NCI-H526 treated with DMSO at 0.1 percent for 48 hours (cell line): ENCODE measurements at regions not wholly inside any gene's neighbourhood (a gene's known extent, or its start where the extent isn't known, plus 50 kb on each side); places are given as distances from the start of the nearest gene placed in this dataset.

Experiments used
- DNase-seq: peaks from one replicate; lab custom pipeline; 2025; lab: John Stamatoyannopoulos, UW

DNA sequence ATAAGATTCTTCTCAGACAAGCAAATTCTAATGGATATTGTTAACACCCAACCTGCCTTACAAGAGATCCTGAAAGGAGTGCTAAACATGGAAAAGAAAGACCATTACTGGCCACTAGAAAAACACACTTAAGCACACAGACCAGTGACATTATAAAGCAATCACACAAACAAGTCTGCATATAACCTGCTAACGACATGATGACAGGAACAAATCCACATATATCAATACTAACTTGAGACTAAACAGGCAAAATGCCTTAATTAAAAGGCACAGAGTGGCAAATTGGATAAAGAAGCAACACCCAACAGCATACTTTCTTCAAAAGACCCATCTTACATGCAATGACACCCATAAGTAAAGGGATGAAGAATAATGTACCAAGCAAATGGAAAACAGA, 100.5 kb upstream of the PCDH18 start:
- no peak for DNase-seq

DNA sequence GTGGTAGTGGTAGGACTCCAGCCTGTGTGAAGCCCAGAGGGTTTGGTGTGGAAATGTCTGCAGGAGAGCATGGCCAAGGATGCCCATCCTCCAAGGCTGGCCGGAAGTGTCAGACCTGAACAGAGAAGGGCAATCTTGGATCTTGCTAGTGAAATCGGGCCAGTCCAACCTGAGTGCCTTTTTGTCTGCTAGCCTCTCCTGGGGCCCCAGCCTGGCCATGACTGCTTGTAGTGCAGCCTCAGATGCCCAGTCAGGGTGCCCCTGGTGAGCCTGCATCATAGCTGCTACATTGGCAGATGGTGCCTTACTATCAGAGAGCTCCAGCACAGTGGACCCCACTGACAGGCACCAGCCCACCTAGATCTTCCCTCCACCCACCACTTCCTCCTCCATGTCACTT, 99.3 kb upstream of the PCDH18 start:
- DNase-seq: no peak

DNA sequence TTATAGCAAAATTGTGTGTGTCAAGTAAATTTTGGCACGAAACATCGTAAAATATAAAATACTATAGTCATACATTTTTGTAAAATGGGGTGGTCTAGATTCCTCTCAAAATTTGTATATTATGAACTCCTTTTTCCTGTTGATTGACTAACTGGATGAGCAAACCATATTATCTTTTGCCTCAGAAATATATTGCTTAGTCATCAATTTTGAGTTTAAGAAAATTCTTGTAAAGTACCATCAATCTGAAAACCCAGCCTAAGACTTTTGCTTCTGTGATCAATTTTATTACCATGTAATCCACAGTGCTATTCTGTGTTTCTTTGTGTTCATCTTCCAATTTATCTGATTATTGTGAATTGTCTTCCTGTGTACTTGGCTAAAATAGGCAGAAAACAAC, 98.0 kb upstream of the PCDH18 start:
- no peak for DNase-seq

DNA sequence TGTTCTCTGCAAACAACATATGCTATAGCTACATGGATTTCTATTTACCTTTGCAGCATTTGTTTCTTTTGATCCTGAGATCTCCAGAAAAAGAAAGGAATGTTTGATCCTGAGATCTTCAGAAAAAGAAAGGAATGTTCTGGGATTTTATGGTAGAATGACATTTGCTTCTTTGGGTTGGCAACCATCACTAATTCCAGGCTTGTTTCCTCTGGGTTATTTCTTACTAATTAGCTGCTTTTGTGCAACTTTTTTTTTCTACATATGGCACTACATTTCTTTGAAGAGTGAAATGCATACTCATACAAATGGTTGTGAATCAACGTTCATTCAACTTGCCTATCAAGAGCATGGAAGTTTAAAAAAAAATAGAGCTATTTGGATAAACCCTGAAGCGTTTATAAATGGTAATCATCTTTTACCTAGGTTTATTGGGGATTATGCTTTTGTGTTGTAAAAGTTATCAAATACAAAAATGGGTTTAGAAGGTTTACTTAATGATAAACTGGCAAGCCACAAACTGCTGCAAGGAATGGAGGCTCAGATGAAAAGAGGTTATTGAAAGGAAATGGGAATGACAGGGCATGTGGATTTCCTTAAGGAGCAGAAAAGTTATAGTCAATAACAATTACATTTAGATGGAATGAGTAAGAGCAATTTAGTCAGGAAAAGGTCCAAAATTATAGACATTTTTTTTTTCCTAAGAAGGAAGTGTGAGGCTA, 95.6 kb upstream of the PCDH18 start:
- DNase-seq: no peak

DNA sequence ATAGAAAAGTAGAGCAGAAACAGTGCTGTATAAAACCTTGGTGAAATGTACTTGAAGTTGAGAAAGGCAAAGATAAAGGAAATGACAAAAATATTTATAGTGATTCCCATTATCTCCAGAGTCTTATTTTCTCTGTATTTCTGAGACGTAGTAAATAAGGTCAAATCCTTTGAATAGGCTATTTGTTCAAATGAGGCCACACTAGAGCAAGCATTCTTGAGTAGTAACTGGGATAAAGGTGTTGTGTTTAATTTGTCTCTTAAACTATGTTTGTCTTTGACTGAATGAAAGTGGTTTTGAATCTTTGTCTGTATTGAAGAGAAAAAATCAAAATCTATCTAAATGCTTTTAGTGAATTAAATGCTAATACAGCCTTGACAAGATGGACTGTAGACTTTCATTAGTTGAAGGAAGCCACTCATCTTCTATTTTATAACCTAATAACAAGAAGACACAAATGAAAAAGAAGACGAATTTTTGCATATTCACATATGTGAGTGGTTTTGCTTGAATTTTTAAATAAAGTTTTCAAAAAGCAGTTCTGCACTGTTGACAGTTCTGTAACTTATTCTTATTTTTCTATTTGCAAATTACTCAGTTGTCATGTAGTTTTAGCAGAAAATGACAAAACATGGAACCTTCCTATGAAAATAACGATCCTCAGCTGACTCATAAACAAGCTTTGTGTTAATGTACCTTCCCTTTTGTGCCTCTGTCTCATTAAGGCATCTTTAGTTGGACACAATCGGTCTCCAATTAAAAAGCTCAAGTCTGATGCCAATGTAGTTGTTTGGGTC, 94.8 kb upstream of the PCDH18 start:
- no peak for DNase-seq

DNA sequence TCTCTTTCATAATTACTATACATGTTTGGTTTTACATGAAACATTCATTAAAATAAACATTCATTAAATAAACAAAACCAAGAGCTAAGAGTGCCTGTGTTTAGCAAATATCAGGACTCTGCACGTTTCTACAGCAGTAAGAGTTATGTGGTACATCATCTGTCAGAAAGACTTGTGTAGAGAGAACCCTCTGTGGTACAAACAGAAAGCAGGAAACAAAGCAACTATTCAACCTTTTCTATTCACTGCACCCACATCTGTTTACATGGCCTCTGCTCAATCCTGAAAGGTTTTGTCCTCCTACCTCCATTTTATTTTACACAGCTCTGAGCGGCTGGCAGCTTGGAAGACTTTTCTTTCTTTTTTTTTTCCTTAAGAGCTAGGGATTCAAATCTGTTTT, 90.7 kb upstream of the PCDH18 start:
- DNase-seq: peak; percentile 4

DNA sequence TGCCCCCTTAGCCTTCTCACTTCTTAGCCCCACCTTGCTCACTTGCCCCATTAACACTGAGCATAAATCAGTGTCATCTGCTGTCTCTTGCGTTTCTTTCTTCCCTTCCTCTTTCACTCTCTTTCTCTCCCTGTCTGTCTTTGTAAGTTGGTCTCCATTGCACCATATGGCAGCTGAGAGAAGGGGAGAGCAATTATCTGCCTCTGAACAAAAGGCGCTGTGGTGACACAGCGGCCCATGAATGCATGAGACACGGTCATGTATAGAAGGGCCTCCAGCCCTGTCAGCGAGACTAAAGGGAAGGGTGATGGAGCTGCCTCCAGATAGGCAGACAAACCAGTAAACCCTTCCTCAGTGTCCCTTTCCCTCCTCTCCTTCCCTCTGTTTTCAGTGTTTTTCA, 88.8 kb upstream of the PCDH18 start:
- DNase-seq: no peak

DNA sequence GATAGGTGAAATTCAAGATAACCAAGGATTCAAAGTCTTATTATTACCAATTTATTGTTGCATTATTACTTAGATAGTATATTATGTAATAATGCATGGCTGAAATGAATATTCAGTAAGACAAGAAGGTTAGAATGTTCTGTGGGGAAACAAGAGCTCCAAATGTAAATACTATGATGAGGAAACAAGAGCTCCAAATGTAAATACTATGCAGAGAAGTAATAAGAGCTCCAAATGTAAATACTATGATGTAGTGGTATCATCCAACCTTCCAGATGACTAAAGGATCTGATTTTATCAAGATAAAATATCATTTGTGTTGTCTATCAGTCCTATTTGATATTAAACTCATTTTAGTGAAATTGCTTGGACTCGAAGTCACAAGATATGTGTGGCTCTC, 82.2 kb upstream of the PCDH18 start:
- DNase-seq: peak; percentile 90

DNA sequence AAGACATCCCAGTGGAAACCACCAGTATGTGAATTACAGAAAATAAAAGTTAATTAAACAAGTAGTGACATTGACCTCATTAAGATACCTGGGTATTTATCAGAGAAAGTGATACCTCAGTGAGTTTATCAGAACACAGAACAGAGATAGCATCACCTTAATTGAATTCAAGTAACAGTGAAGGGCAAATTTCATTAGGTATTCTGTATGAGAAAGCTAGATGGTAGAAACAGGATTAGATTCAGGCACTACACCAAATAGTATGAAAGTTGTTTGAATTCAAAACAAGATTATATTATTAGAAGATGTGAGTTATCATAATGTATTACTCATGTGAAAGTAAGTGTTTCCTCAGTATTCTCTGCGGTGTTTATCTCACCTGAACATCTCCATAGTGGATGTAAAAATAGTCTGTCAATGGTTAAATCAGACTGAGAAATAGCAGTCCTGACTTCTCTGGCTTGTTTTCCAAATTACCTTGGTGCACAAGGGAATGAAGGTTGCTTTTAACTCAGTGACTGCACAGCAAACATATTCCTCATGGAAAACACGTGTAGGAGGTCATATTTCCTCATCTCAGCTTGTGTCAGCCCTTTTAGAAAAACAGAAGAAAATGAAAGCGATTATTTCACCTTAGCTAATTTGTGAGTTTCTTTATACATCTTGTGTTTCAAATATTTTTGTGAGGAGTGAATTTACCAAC, 79.9 kb upstream of the PCDH18 start:
- DNase-seq: no peak

DNA sequence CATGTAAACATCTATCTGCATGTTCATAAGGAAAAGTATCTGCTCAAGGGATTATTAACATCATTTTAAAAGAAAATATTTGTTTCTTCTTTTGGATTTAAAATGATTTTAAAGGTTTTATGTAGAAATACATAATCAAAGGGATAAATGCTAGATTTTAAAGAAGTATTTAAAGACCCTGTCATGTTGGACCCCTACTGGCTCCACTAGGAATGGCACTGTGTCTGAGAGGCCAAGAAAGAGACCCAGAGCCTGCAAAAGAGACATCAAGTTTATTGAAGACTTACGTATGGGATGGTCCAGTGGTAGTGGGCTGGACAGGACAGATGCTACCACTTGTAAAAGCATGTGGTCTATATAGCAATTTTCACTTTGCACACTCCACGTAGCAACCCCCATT, 78.7 kb upstream of the PCDH18 start:
- DNase-seq: no peak

DNA sequence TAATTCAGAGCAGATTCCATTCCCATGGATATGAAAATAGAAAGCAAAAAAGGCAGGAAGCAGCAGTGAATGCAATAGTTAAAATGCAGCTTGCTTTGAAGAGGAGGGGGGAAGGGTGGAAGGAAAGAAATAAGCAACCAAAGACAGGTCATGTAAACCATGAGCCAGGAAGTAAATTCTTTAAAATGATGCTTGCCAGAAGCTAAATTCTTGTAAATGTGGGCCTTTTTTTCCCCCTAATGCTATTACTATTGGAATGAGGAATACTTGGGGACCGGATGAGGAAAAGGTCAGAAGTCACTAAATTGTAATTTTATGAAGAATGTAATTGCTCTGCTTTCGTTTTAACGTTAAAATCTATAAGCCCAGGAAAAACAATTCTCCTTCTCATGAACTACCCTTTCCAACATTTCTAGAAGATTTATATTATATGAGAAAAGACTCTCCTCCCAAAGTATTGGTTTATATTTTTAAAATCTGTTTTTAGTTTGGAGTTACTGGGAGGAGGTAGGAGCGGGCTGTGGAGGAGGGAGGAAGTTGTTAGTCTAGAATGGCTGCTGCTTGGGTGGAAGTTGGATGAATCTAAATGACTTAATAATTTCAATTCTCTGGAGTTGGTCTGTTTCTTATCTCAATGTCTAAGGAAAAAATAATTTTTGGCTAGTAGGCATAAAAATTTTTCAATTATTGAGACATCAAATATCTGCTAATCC, 77.6 kb upstream of the PCDH18 start:
- DNase-seq: no peak

DNA sequence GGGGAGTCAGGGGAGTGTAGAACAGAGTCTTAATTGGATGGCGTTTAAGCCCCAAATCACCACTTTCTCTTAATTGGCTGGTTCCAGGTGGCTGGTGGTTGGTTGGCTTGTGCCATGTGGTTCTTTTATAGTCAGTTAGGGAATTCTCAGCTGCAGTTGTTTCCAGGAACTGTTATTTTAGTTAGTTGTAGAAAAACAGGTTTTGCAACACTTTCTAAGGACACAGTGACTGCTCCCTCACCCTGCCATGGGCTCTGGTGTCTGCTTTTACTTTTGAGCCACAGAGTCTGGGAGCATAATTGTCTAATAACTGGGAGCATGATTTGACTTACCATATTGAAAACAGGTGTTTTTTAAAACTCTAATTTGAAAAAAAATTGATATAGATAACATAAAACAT, 75.8 kb upstream of the PCDH18 start:
- DNase-seq: no peak

DNA sequence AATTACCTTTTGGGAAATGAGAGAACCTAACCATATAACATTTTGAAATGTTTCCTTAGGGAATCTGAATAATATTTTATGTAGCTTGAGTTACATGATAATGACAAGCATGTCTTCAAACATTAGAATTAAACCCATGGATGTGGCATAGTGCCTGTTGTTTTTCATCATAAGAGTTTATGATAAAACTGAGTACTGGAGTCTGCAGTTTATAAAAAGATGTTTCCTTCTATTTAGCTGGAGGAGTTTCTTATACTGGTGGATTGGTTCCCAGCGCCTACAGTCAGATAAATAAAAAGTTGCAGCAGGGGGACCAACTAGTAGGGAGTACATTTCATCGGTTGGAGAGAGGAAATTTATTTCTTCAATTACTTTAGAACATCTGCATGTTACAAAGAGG, 70.1 kb upstream of the PCDH18 start:
- DNase-seq: no peak

DNA sequence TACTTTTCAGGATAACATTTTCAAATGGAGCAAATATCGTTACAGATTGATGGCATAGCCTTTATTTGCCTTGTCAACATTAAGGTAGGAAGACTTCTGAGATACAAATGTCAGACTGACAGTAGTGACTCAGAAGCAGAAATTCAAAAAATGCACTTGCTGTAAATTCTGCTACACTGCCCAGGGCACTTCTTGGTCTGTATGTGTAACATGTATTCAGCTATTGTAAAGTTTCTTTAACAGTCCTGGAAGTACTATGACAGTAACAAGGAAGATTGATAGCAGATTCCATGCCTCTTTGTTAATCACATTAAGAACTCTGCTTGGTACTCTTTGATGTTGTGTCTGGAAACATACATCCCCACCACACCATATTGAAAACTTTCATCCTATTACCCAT, 69.6 kb upstream of the PCDH18 start:
- DNase-seq: no peak

DNA sequence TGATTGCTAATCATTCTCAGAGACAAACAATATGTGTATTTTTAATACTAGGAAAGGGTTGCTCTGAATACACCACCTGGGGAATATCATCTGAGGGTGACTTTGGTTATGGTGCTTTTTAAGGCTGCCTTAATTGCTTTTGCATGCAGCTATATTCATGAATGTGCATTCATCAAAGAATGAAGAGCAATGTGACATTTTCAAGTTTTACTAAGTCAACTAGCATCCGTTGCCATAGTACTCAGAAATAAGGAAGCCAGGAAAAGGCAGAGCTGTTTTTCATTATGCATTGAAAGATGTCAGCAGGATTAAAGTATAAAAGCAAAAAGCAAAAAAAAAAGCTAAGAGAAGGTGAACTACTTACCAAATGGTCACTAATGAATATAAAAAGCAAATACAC, 67.4 kb upstream of the PCDH18 start:
- no peak for DNase-seq

DNA sequence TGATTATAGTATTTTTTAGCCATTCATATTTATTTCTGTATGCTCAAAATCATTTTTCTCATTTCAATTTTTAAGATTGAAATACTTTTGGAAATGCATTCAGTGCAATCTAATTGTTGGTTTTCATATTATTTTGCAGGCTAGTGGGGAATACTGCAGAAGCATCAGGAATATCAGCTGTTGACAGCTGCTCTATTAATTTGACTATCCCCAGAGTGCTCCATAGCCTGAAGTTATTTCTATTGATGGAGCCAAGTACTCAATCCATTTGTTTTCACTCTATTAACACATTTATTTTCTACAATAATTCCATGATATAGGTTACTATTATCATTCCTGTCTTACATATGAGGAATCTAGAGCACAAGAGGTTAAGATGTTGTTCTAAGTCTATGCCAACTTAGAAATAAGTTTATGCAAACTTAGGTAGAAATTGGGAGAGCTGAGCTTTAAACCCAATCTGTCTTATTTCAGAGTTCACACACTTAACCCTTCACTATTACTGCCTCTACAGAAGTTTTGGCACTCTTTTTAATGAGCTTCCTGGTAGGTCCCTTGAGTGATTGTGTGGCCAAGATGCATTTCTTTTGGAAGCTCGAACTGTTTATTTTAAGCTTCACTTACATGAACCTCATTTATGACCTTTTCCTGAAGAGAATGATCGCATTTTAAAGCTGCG, 65.6 kb upstream of the PCDH18 start:
- DNase-seq: no peak

DNA sequence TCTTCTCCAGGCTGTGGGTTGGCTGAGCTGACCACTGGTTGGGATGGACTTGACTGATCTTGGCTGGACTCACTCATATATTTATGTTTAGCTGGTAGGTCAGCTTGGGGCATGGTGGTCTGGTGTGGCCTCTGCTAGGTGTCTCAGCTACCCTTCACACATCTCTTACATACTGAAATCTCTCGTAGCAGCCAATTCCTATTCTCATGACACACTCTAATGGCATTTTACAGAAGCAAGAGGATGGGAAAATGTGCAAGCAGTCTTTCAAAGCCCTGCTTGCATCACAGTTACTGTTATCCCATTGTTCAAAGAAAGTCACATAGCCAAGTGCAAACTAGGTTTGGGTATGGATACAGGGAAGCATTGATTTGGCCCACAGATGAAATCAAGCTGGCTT, 55.5 kb upstream of the PCDH18 start:
- DNase-seq: no peak

DNA sequence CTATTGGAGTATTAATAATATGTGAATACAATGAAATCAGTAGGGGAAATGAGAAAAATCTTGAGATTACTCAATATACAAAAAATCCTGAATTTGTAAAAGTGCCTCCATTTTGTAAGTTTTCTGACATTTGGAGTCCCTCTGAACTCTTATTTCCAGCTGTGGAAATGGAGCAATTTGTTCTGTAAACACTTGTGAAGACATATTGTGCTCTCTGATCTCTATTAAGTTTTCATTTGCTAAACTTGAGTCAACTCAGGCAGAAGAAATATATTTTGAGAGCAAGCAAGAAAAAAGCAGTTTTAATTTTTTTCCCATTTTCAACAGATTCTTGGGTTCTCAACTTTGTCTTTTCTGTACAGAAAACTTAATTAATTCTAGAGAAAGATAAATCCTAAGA, 51.4 kb upstream of the PCDH18 start:
- no peak for DNase-seq
